ENCODE measurements at regions not wholly inside any gene's neighbourhood (a gene's known extent, or its start where the extent isn't known, plus 50 kb on each side); places are given as distances from the start of the nearest gene placed in this dataset.
"Not testable (repeated sequence)": the region's sequence is repeated elsewhere in the genome, so short reads cannot be mapped to it uniquely, and the experiment has no call there.

- H3K27ac ChIP-seq: no peak overlapping the region
- no peak for TF ChIP-seq ZFX (IDR thresholded peaks at IDR 0.05)
- TF ChIP-seq, protein P1, sequence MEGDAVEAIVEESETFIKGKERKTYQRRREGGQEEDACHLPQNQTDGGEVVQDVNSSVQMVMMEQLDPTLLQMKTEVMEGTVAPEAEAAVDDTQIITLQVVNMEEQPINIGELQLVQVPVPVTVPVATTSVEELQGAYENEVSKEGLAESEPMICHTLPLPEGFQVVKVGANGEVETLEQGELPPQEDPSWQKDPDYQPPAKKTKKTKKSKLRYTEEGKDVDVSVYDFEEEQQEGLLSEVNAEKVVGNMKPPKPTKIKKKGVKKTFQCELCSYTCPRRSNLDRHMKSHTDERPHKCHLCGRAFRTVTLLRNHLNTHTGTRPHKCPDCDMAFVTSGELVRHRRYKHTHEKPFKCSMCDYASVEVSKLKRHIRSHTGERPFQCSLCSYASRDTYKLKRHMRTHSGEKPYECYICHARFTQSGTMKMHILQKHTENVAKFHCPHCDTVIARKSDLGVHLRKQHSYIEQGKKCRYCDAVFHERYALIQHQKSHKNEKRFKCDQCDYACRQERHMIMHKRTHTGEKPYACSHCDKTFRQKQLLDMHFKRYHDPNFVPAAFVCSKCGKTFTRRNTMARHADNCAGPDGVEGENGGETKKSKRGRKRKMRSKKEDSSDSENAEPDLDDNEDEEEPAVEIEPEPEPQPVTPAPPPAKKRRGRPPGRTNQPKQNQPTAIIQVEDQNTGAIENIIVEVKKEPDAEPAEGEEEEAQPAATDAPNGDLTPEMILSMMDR (conservative IDR thresholded peaks at IDR 0.05): no peak
Measured at GRCh38 chr11:15674756-15675155, 560.0 kb downstream of the INSC start.

DNA sequence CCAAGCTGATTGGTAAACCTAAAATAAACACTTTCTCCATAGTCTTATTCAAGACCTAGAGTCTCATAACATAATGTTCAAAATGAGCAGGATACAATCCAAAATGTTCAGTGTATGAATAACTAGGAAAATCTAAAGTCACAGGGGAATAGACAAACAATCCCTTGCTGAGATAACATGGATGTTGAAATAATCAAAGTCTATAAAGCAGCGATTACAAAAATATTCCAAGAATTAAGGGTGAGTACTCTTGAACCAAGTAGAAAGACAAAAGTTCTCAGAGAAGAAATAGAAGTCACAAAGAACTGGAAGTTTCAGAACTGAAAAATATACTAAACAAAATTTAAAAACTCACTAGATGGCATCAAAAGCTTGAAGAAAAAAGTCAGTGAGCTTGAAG is 561.0 kb downstream of the INSC start:
- no peak for TF ChIP-seq ZFX (IDR thresholded peaks at IDR 0.05)
- TF ChIP-seq, protein P1 (conservative IDR thresholded peaks at IDR 0.05): no peak
- no peak overlapping the region for H3K27ac ChIP-seq

DNA sequence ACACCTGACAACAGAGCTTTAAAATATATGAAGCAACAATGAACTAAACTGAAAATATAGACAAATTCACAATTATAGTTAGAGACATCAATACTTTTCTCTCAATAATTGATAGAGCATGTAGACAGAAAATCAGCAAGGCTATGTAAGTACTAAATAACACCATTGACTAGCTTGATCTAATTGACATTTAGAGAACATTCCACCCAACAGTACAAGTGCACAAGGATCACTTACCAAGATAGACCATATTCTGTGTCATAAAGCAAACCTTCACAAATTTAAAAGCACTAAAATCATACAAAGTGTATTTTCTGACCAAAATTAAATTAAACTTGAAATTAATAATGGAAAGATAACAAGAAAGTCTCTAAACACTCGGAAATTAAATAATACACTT is 562.5 kb downstream of the INSC start:
- TF ChIP-seq ZFX (IDR thresholded peaks at IDR 0.05): no peak
- TF ChIP-seq, protein P1 (conservative IDR thresholded peaks at IDR 0.05): no peak
- H3K27ac ChIP-seq: no peak overlapping the region

- no peak overlapping the region for H3K27ac ChIP-seq
Measured at GRCh38 chr11:15683528-15683927, 568.8 kb downstream of the INSC start.

DNA sequence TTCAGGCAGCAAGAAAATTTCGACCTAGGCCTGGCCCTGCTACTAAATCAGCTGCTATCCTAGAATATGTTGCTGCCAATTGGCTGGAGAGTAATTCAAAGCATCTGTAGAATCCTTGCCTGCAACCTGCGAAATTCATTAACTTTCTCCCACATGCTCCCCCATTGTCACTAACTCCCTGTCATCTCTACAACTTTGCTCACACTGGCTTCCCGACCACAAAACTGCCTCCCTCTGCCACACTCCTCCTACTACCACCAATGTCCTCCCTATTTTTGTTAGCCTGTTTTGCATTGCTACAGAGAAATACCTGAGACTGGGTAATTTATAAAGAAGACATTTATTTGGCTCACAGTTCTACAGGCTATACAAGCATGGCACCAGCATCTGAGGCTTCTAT is 570.6 kb downstream of the INSC start:
- no peak overlapping the region for H3K27ac ChIP-seq
- TF ChIP-seq, protein P1 (conservative IDR thresholded peaks at IDR 0.05): no peak
- TF ChIP-seq ZFX (IDR thresholded peaks at IDR 0.05): no peak

More at GRCh38 chr11:15683528-15683927, 568.8 kb downstream of the INSC start:
- TF ChIP-seq, protein P1 (conservative IDR thresholded peaks at IDR 0.05): no peak

GRCh38 chr11:15686259-15686658 is 571.5 kb downstream of the INSC start:
- H3K27ac ChIP-seq: not testable (repeated sequence)

DNA sequence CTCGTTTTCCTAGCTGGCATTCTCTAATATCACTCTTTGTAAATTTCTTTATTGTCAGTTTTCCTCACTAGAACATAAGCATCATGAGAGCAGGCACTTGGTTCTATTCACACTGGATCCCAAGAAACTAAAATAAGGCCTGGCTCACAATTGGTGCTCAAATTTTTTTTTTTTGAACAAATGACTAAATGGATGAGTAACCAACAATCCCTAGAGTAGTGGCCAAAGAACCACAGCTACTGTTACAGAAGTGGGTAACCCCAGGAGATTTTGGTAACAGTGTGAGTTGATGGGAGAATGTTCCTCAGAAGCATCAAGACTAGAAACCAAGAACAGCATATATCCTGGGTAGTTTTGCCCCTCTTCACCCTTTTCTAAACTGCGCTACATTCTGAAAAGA is 572.6 kb downstream of the INSC start:
- TF ChIP-seq ZFX (IDR thresholded peaks at IDR 0.05): no peak
- TF ChIP-seq, protein P1 (conservative IDR thresholded peaks at IDR 0.05): no peak
- H3K27ac ChIP-seq: no peak overlapping the region

- TF ChIP-seq ZFX (IDR thresholded peaks at IDR 0.05): no peak
- TF ChIP-seq, protein P1 (conservative IDR thresholded peaks at IDR 0.05): no peak
Measured at GRCh38 chr11:15688351-15688792, 573.6 kb downstream of the INSC start.

More at GRCh38 chr11:15688351-15688792, 573.6 kb downstream of the INSC start:
- H3K27ac ChIP-seq: no peak overlapping the region
